Mucosa of descending colon (tissue), 3 donors: ENCODE measurements at regions not wholly inside any gene's neighbourhood (a gene's known extent, or its start where the extent isn't known, plus 50 kb on each side); places are given as distances from the start of the nearest gene placed in this dataset.

ENCODE experiments used
- ATAC-seq: fragments of 200-7000 bp; cut with Tn5 transposase; one replicate; pipeline ENCODE4 v1.9.1; 2020; ENCODE audit warnings: mild to moderate bottlenecking, moderate library complexity
- DNase-seq, 3 donors: peaks; one replicate each; pipeline ENCODE4 v3.0.0-alpha.2; 2020
- H3K36me3 ChIP-seq: fragments of 200-600 bp; one replicate; pipeline ENCODE4 v1.8.0; 2021; ENCODE audit warnings: low read depth, mild to moderate bottlenecking
- H3K4me1 ChIP-seq: fragments of 200-600 bp; one replicate; pipeline ENCODE4 v1.8.0; 2021; ENCODE audit warnings: low read depth, mild to moderate bottlenecking
- H3K4me3 ChIP-seq: fragments of 200-600 bp; one replicate; pipeline ENCODE4 v1.8.0; 2021; ENCODE audit warnings: mild to moderate bottlenecking
- H3K9me3 ChIP-seq: fragments of 200-600 bp; one replicate; pipeline ENCODE4 v1.8.0; 2021; ENCODE audit warnings: mild to moderate bottlenecking
- CTCF ChIP-seq: fragments of 200-600 bp; IDR thresholded peaks from one replicate; pipeline ENCODE4 v1.8.0; 2022; ENCODE audit warnings: antibody characterized with exemption, mild to moderate bottlenecking
- intact Hi-C, 2 donors: fragments of 100-400 bp; cut with DNase I in 1 of 2; cut with micrococcal nuclease in 1 of 2; formaldehyde crosslinking; loops; one replicate each; pipeline versions ENCODE4 v1.11.0 to v1.11.1; 2022; cut with DNase I, micrococcal nuclease
- donor health status: DM: no; HTN: no; CAD: no; lungs with moderate emphysema.
- donor health status: DM: no; HTN: no; CAD: no.
- donor health status: DM: no; HTN: yes; CAD: no.

- intact Hi-C loops = no loop called here
- no peak for TF ChIP-seq CTCF
- H3K4me3 ChIP-seq = no peak overlapping the region
These were observed 393.3 kb upstream of the PRICKLE1 start for GRCh38 chr12:42982828-42983227.

GRCh38 chr12:42981379-42981778 is 391.8 kb upstream of the PRICKLE1 start:
- no peaks in the 10 kb centered on the region for H3K4me1 ChIP-seq
- H3K9me3 ChIP-seq = peaks cover 5% of the 10 kb centered on the region
- ATAC-seq (no peak), DNase-seq (no peak)
- TF ChIP-seq CTCF = no peak
- H3K36me3 ChIP-seq = no peaks in the 10 kb centered on the region
- H3K4me3 ChIP-seq = no peak overlapping the region
- intact Hi-C loops = no loop called here

More at GRCh38 chr12:42982828-42983227, 393.3 kb upstream of the PRICKLE1 start:
- Histone ChIP-seq H3K9me3 (peaks cover 5% of the 10 kb centered on the region), H3K36me3 (no peaks in the 10 kb centered on the region), H3K4me1 (no peaks in the 10 kb centered on the region)
- ATAC-seq (no peak), DNase-seq (no peak)

DNA sequence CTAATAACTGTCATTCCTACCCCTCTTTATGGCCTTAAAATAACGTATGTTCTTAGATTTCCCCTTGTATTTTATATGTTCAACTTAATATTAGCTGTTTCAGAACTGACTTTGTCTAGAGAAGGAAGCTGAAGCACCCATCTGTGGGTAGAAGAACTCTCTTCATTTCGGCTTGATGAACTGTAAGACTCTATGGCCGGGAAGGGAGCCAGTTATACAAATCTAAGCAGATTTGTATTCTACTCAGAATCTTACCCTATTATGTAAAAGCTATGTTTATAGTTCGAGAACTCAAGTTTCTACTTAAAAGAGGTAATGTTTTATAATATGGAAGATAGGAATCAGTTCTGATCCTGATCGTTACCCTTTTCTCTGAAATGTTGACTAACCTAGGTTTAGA is 390.9 kb upstream of the PRICKLE1 start:
- intact Hi-C loops = no loop called here
- Histone ChIP-seq H3K4me1 (no peaks in the 10 kb centered on the region), H3K9me3 (peaks cover 10% of the 10 kb centered on the region), H3K4me3 (no peak overlapping the region), H3K36me3 (no peaks in the 10 kb centered on the region)
- no peak for TF ChIP-seq CTCF
- ATAC-seq (no peak), DNase-seq (no peak)

- ATAC-seq = no peak
- TF ChIP-seq CTCF = no peak
- H3K4me1 ChIP-seq = no peaks in the 10 kb centered on the region
- intact Hi-C loops = no loop called here
- H3K9me3 ChIP-seq = peaks cover 9% of the 10 kb centered on the region
- H3K4me3 ChIP-seq = no peak overlapping the region
- no peaks in the 10 kb centered on the region for H3K36me3 ChIP-seq
- DNase-seq = no peak
These were observed 390.2 kb upstream of the PRICKLE1 start for GRCh38 chr12:42979746-42980145.

DNA sequence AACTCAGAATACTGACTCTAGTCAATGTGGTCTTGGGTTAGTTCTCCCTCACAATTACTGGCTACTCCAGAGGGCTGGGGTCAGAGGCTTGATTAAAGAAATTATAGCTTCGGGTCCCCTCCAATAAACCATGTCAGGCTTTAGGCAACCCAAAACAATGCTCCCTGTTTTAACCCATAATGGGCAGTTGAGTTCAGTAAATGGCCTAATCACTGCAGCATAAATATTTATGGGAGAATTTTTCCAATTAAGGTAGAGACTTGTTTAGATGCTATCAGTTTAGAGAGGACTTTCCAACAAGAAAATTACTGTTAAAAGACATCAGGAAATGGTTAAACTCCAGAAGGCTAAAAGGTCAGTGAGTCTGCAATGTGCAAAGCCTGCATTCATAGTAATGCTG is 389.2 kb upstream of the PRICKLE1 start:
- DNase-seq = no peak
- Histone ChIP-seq H3K36me3 (no peaks in the 10 kb centered on the region), H3K4me3 (no peak overlapping the region), H3K4me1 (no peaks in the 10 kb centered on the region), H3K9me3 (peaks cover 8% of the 10 kb centered on the region)
- intact Hi-C loops = no loop called here
- no peak for ATAC-seq
- TF ChIP-seq CTCF = no peak
